ENCODE measurements at regions not wholly inside any gene's neighbourhood (a gene's known extent, or its start where the extent isn't known, plus 50 kb on each side); places are given as distances from the start of the nearest gene placed in this dataset.
A peak's percentile ranks its signal among the peaks of the same experiment; 100 is the strongest.
"Not testable (repeated sequence)": the region's sequence is repeated elsewhere in the genome, so short reads cannot be mapped to it uniquely, and the experiment has no call there.

- not testable (repeated sequence) for DNase-seq
Measured at GRCh38 chr5:30455484-30455883, 738.0 kb upstream of the CDH6 start.

- DNase-seq, result no peak
Measured at GRCh38 chr5:30453168-30453567, 740.3 kb upstream of the CDH6 start.

GRCh38 chr5:30450153-30450552 is 743.3 kb upstream of the CDH6 start:
- no peak for DNase-seq

- DNase-seq, result no peak
Measured at GRCh38 chr5:30447431-30447830, 746.1 kb upstream of the CDH6 start.

DNA sequence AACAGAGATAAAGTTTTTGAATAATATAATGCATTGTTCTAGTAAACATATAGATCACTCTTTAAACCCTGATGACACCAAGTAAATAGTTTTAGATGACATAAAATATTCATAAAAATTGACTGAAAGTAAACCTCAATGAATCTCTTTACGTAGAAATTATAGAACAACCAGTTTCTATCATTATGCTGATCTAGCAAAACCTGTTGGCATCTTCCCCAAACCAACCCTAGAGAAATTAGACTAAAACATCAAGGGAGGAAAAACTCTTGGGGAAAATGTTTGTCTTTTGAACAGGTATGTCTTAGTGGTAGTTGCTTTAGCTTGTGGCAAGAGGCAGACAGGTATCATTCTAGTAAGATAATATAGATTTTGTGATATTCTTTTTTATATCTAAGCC is 747.0 kb upstream of the CDH6 start:
- DNase-seq, result no peak

DNA sequence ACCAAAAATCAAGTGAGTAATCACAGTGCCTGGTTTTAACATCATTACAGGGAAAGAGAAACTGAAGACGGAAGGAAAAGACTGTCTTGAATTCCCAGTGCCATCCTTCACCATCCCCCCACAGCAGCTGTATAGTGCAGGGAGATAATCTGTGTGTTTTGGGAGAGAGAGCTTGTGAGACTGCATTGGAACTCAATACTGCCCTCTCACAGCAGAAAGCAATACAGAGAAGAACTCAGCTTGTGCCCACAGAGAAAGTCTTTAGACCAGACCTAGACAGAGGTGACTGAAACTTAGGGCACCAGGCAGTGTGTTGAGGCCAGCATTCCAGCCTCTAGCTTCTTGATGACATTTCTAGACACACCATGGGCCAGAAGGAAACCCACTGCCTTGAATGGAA is 754.7 kb upstream of the CDH6 start:
- DNase-seq, result no peak

DNA sequence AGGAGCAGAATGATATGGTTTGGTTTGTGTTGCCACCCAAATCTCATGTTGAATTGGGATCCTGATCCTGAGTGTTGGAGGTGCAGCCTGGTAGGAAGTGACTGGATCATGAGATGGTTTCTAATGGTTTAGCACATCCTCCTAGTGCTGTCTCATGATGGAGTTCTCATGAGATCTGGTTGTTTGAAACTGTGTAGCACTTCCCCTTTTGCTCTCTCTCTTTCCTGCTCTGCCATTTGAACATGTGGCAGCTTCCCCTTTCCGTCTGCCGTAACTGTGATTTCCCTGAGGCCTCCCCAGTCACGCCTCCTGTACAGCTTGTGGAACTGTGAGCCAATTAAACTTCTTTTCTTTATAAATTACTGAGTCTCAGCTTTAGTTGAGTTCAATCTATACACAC is 756.8 kb upstream of the CDH6 start:
- DNase-seq, result peak in 1 of 2 donors; percentile 11

GRCh38 chr5:30428866-30429407 is 764.5 kb upstream of the CDH6 start:
- not testable (repeated sequence) for DNase-seq

- no peak for DNase-seq
Measured at GRCh38 chr5:30414078-30414477, 779.4 kb upstream of the CDH6 start.

DNA sequence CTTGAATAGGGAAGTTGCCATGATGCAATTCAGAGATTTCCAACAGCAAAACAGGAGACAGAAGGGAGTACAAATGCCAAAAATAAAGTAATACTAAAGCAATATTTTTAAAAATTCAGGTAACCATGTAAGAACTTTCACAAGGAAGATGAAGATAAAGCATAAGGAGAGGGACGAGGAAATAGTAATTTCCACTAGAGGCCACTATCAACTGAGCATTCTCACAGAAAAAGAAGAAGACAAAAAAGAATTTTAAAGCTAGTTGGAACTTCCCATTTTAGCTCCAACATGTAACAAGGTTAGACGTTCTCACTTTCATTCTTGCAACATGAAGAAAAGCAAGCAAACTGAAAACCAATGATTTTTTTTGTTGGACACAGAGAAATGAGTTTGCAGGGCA is 779.9 kb upstream of the CDH6 start:
- no peak for DNase-seq

DNA sequence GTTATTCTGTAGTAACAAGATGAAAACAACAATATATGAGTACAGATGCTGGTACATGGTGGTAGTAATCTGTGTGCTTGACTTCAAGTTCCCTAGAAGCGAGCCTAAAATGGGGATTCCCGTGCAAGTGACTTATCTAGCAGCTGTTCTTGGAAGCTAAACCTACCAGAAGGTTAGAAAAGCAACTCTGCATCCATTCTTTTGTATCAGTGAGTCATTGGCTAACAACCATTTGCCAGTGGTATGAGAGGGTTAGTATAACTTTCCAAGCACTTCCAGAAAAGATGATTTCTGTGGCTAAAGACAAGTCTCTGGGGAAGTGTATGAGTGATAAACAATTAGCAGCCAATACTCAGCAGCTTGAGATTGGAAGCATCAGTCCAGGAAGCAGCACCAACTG is 787.7 kb upstream of the CDH6 start:
- no peak for DNase-seq

GRCh38 chr5:30401479-30402058 is 791.9 kb upstream of the CDH6 start:
- DNase-seq, result no peak

DNA sequence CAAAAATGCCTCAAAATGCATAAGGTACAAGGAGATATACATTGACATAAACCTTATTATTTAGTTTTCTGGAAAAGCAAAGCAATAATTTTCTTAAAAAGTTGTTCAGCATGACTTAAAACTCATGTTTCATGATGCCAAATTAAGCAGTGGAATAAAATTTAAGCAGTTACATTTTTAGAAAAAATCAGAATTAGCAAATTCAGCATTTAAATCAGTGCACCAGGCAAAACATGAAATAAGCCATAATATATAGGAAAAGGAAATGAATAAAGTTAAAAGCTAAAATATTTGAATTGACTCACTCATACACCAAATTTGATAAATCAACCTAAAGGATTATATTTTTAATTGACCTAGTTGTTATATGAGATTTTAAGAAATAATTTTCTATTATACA is 795.1 kb upstream of the CDH6 start:
- DNase-seq, result no peak

- DNase-seq, result no peak
Measured at GRCh38 chr5:30392897-30393296, 800.6 kb upstream of the CDH6 start.

GRCh38 chr5:30390095-30390494 is 803.4 kb upstream of the CDH6 start:
- DNase-seq, result no peak

GRCh38 chr5:30387974-30388632 is 805.4 kb upstream of the CDH6 start:
- no peak for DNase-seq

GRCh38 chr5:30385754-30386153 is 807.7 kb upstream of the CDH6 start:
- DNase-seq, result no peak

DNA sequence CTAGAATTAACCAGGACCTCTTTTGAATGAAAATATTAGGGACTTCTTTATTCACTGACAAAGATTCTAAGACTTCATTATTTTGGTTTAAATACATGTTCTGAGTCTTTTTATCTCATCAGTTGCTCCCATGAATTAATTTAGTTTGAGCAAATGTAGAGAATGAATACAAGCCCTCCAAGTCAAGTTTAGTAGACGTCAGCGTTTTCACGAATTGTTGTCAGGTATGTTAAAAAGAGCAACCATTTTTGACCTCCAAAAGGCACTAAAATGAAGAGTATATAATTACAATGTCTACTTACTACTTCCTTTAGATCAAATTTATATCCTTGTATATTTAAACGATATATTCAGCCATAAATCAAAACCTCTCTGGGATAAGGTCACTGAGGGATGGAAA is 809.3 kb upstream of the CDH6 start:
- no peak for DNase-seq

DNA sequence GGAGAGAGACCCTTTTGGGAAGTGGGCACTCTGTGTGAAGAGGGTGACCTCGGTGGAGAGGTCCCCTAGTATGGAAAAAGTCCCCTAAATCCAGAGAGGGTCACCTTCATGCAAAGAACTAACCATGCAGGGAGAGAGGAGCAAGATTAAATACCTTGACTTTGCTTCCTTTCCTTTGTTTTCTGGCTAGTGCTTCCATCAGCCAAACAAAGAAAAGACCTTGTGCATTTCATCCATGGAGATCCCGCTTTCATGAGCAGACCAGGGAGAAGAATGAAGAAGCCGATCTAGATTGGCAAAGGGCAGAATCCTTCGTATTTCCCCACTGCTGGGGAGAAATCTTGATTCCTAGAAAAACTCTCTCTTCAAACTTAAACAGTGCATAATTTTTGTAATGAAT is 813.3 kb upstream of the CDH6 start:
- DNase-seq, result no peak

DNA sequence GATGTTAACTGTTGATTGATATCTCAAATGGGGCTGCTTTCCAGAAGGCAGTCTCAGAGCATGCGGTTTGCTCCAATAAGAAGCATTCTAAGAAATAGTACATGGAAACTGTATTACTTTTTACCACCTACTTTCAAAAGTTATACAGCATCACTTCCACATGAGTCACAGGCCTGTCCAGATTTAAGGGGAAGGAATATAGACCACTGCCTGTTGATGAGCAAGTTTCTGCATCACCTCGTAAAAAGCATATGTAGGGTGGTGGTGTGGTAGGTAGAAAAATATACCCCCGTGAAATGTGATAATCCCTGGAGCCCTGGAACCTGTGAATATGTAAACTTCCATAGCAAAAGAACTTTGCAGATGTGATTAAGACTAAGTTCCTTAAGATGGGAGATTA is 816.6 kb upstream of the CDH6 start:
- no peak for DNase-seq

- no peak for DNase-seq
Measured at GRCh38 chr5:30368064-30368463, 825.4 kb upstream of the CDH6 start.

DNA sequence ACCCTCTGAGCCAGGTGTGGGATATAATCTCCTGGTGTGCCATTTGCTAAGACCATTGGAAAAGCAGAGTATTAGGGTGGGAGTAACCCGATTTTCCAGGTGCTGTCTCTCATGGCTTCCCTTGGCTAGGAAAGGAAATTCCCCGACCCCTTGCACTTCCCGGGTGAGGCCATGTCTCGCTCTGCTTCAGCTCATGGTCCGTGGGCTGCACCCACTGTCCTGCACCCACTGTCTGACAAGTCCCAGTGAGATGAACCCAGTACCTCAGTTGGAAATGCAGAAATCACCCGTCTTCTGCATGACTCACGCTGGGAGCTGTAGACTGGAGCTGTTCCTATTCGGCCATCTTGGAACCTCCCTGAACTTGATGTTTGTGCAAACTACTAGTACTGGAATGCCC is 828.5 kb upstream of the CDH6 start:
- DNase-seq, result not testable (repeated sequence)

- DNase-seq, result no peak
Measured at GRCh38 chr5:30357371-30357770, 836.1 kb upstream of the CDH6 start.

DNA sequence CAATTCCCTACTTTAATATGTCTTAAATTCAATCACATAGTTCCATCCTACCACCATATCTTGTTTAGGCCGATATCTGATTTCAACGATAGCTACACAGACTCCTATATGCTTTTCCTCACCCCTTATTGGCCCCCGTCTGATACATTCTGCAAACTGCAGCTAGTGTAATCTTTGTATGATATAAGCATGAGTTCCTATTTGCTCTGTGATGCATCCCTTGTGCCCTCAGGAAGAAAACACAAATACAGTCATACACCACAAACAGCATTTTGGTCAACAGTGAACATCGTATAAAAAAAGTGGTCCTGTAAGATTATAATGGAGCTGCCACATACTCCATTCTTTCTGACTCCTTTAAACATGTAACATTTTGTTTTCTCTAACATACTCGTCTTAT is 837.8 kb upstream of the CDH6 start:
- no peak for DNase-seq

GRCh38 chr5:30347858-30348257 is 845.6 kb upstream of the CDH6 start:
- DNase-seq, result no peak
